ENCODE measurements at regions not wholly inside any gene's neighbourhood (a gene's known extent, or its start where the extent isn't known, plus 50 kb on each side); places are given as distances from the start of the nearest gene placed in this dataset.

- TF ChIP-seq CTCF (IDR thresholded peaks at IDR 0.05) (peak; percentile 49), EZH2 (IDR thresholded peaks at IDR 0.05) (no peak)
Measured at GRCh38 chr7:148941598-148942275, 57.6 kb upstream of the EZH2 start.
